ENCODE measurements at regions not wholly inside any gene's neighbourhood (a gene's known extent, or its start where the extent isn't known, plus 50 kb on each side); places are given as distances from the start of the nearest gene placed in this dataset.

- H3K4me1 ChIP-seq, result no peaks in the 10 kb centered on the region
- H3K27me3 ChIP-seq, result no peaks in the 10 kb centered on the region
- no peaks in the 10 kb centered on the region for H3K9me3 ChIP-seq
- DNase-seq (no peak), ATAC-seq (no peak)
- no peaks in the 10 kb centered on the region for H3K36me3 ChIP-seq
- intact Hi-C loops (cut with DNase I), result no loop called here
- no peak overlapping the region for H3K27ac ChIP-seq
- no peak for TF ChIP-seq CTCF (IDR thresholded peaks at IDR 0.05)
- TF ChIP-seq POLR2A (IDR thresholded peaks at IDR 0.05), result no peak
- no peak overlapping the region for H3K4me3 ChIP-seq
- 38% methylated on average over 8 of the region's 8 CpGs for WGBS (ENCODE audit: insufficient coverage, low coverage, low lambda C conversion rate, missing lambda C conversion rate)
Observed at GRCh38 chr13:106821979-106822378, 254.0 kb upstream of the ARGLU1 start.

- H3K27me3 ChIP-seq, result no peaks in the 10 kb centered on the region
- H3K36me3 ChIP-seq, result no peaks in the 10 kb centered on the region
- intact Hi-C loops (cut with DNase I), result no loop called here
- TF ChIP-seq CTCF (IDR thresholded peaks at IDR 0.05) (no peak), POLR2A (IDR thresholded peaks at IDR 0.05) (no peak)
- no peak overlapping the region for H3K27ac ChIP-seq
- no peak overlapping the region for H3K4me3 ChIP-seq
- ATAC-seq (no peak), DNase-seq (no peak)
- no peaks in the 10 kb centered on the region for H3K4me1 ChIP-seq
- 72% methylated on average over 5 of the region's 6 CpGs for WGBS (ENCODE audit: insufficient coverage, low coverage, low lambda C conversion rate, missing lambda C conversion rate)
- H3K9me3 ChIP-seq, result no peaks in the 10 kb centered on the region
Observed at GRCh38 chr13:106819413-106820180, 251.7 kb upstream of the ARGLU1 start.

GRCh38 chr13:106818971-106819370 is 251.0 kb upstream of the ARGLU1 start:
- no peaks in the 10 kb centered on the region for H3K9me3 ChIP-seq
- H3K4me1 ChIP-seq, result no peaks in the 10 kb centered on the region
- TF ChIP-seq CTCF (IDR thresholded peaks at IDR 0.05) (no peak), POLR2A (IDR thresholded peaks at IDR 0.05) (no peak)
- ATAC-seq (no peak), DNase-seq (no peak)
- H3K27me3 ChIP-seq, result no peaks in the 10 kb centered on the region
- H3K4me3 ChIP-seq, result no peak overlapping the region
- no peaks in the 10 kb centered on the region for H3K36me3 ChIP-seq
- WGBS (ENCODE audit: insufficient coverage, low coverage, low lambda C conversion rate, missing lambda C conversion rate), result 27% methylated on average over 3 of the region's 3 CpGs
- H3K27ac ChIP-seq, result no peak overlapping the region
- intact Hi-C loops (cut with DNase I), result no loop called here

- Histone ChIP-seq H3K27ac (no peak overlapping the region), H3K9me3 (no peaks in the 10 kb centered on the region), H3K4me3 (no peak overlapping the region), H3K36me3 (no peaks in the 10 kb centered on the region), H3K4me1 (no peaks in the 10 kb centered on the region), H3K27me3 (no peaks in the 10 kb centered on the region)
- TF ChIP-seq CTCF (IDR thresholded peaks at IDR 0.05) (no peak), POLR2A (IDR thresholded peaks at IDR 0.05) (no peak)
- ATAC-seq (no peak), DNase-seq (no peak)
- 0% methylated on average over 1 of the region's 1 CpG for WGBS (ENCODE audit: insufficient coverage, low coverage, low lambda C conversion rate, missing lambda C conversion rate)
- intact Hi-C loops (cut with DNase I), result no loop called here
Observed at GRCh38 chr13:106815545-106815944, 247.6 kb upstream of the ARGLU1 start.
